ENCODE measurements at regions not wholly inside any gene's neighbourhood (a gene's known extent, or its start where the extent isn't known, plus 50 kb on each side); places are given as distances from the start of the nearest gene placed in this dataset.
"Not testable (repeated sequence)": the region's sequence is repeated elsewhere in the genome, so short reads cannot be mapped to it uniquely, and the experiment has no call there.

- Histone ChIP-seq H3K27me3 (no peaks in the 10 kb centered on the region), H3K9me3 (no peaks in the 10 kb centered on the region), H3K36me3 (no peaks in the 10 kb centered on the region), H3K4me3 (no peak overlapping the region), H3K4me1 (no peaks in the 10 kb centered on the region), H3K27ac (no peak overlapping the region)
- TF ChIP-seq CTCF (IDR thresholded peaks at IDR 0.05) (no peak), POLR2A (IDR thresholded peaks at IDR 0.05) (no peak)
- no peak for DNase-seq
Measured at GRCh38 chr3:14007006-14007405, 117.7 kb downstream of the CHCHD4 start.

- no peaks in the 10 kb centered on the region for H3K27me3 ChIP-seq
- TF ChIP-seq POLR2A (IDR thresholded peaks at IDR 0.05) = no peak
- no peak for TF ChIP-seq CTCF (IDR thresholded peaks at IDR 0.05)
- no peaks in the 10 kb centered on the region for H3K4me1 ChIP-seq
- H3K4me3 ChIP-seq = no peak overlapping the region
- no peaks in the 10 kb centered on the region for H3K9me3 ChIP-seq
- no peaks in the 10 kb centered on the region for H3K36me3 ChIP-seq
- DNase-seq = no peak
- H3K27ac ChIP-seq = no peak overlapping the region
Measured at GRCh38 chr3:14001136-14001535, 121.3 kb upstream of the WNT7A start.

GRCh38 chr3:14000556-14000955, 120.7 kb upstream of the WNT7A start:
- no peaks in the 10 kb centered on the region for H3K27me3 ChIP-seq
- no peaks in the 10 kb centered on the region for H3K36me3 ChIP-seq
- no peaks in the 10 kb centered on the region for H3K4me1 ChIP-seq
- DNase-seq = no peak
- no peak overlapping the region for H3K27ac ChIP-seq
- TF ChIP-seq CTCF (IDR thresholded peaks at IDR 0.05) = no peak
- no peak for TF ChIP-seq POLR2A (IDR thresholded peaks at IDR 0.05)
- peaks cover 0 to 3% (median 0%) of the 10 kb centered on the region in 4 donors for H3K9me3 ChIP-seq
- no peak overlapping the region for H3K4me3 ChIP-seq

GRCh38 chr3:13998831-13999230, 119.0 kb upstream of the WNT7A start:
- H3K4me3 ChIP-seq = no peak overlapping the region
- DNase-seq = no peak
- no peaks in the 10 kb centered on the region for H3K4me1 ChIP-seq
- H3K27me3 ChIP-seq = no peaks in the 10 kb centered on the region
- no peak overlapping the region for H3K27ac ChIP-seq
- no peaks in the 10 kb centered on the region for H3K36me3 ChIP-seq
- TF ChIP-seq POLR2A (IDR thresholded peaks at IDR 0.05) (no peak), CTCF (IDR thresholded peaks at IDR 0.05) (no peak)
- H3K9me3 ChIP-seq = peaks cover 0 to 4% (median 0%) of the 10 kb centered on the region in 4 donors

- H3K27ac ChIP-seq, H3K9me3 ChIP-seq, H3K4me1 ChIP-seq, H3K27me3 ChIP-seq, H3K4me3 ChIP-seq, DNase-seq, H3K36me3 ChIP-seq: not testable (repeated sequence)
Measured at GRCh38 chr3:13995216-13995615, 115.3 kb upstream of the WNT7A start.

GRCh38 chr3:13988925-13989324, 109.1 kb upstream of the WNT7A start:
- not testable (repeated sequence) for H3K36me3 ChIP-seq, H3K27ac ChIP-seq, H3K27me3 ChIP-seq, H3K9me3 ChIP-seq, H3K4me3 ChIP-seq, H3K4me1 ChIP-seq, DNase-seq

- Histone ChIP-seq H3K4me1 (no peaks in the 10 kb centered on the region), H3K27me3 (no peaks in the 10 kb centered on the region), H3K27ac (no peak overlapping the region), H3K4me3 (no peak overlapping the region), H3K9me3 (peaks cover 0 to 9% (median 2%) of the 10 kb centered on the region in 4 donors), H3K36me3 (no peaks in the 10 kb centered on the region)
- TF ChIP-seq CTCF (IDR thresholded peaks at IDR 0.05) (no peak), POLR2A (IDR thresholded peaks at IDR 0.05) (no peak)
- DNase-seq = no peak
Measured at GRCh38 chr3:13976469-13976868, 96.6 kb upstream of the WNT7A start.

Data from Peyer's patch (tissue), 4 donors.